Activated naive CD8-positive, alpha-beta T cell treated with anti-CD3 and anti-CD28 coated beads, Interleukin-2, amount 50 U/mL, for 24 hours (primary cell): ENCODE measurements at regions not wholly inside any gene's neighbourhood (a gene's known extent, or its start where the extent isn't known, plus 50 kb on each side); places are given as distances from the start of the nearest gene placed in this dataset.
"Not testable (repeated sequence)": the region's sequence is repeated elsewhere in the genome, so short reads cannot be mapped to it uniquely, and the experiment has no call there.

ENCODE experiments used
- ATAC-seq: fragments of 150-1000 bp; cut with Tn5 transposase; one replicate; pipeline ENCODE4 v1.10.0; 2021
- DNase-seq: peaks from one replicate; pipeline ENCODE4 v3.0.0; 2021
- H3K27ac Mint-ChIP-seq: one replicate; pipeline ENCODE4 v1.8.0; 2021; ENCODE audit warnings: mild to moderate bottlenecking, mixed read lengths
- H3K27me3 Mint-ChIP-seq: one replicate; pipeline ENCODE4 v1.8.0; 2021; ENCODE audit warnings: mixed read lengths
- H3K36me3 Mint-ChIP-seq: one replicate; pipeline ENCODE4 v1.8.0; 2021; ENCODE audit warnings: low read depth, mixed read lengths
- H3K4me1 Mint-ChIP-seq: one replicate; pipeline ENCODE4 v1.8.0; 2021; ENCODE audit warnings: mixed read lengths
- H3K4me3 Mint-ChIP-seq: one replicate; pipeline ENCODE4 v1.8.0; 2021; ENCODE audit warnings: mild to moderate bottlenecking, moderate library complexity, mixed read lengths
- H3K9me3 Mint-ChIP-seq: one replicate; pipeline ENCODE4 v1.8.0; 2021; ENCODE audit warnings: mixed read lengths

- Mint-ChIP-seq H3K27me3 (peaks cover 3% of the 10 kb centered on the region), H3K27ac (no peak overlapping the region), H3K9me3 (peaks cover 11% of the 10 kb centered on the region), H3K4me1 (no peaks in the 10 kb centered on the region), H3K36me3 (peaks cover 2% of the 10 kb centered on the region), H3K4me3 (no peak overlapping the region)
- ATAC-seq (no peak), DNase-seq (no peak)
Measured at GRCh38 chr1:29999595-29999994, 723.8 kb downstream of the MATN1 start.

GRCh38 chr1:29998686-29999085 lies 724.7 kb downstream of the MATN1 start:
- H3K4me3 Mint-ChIP-seq: no peak overlapping the region
- H3K9me3 Mint-ChIP-seq: peaks cover 16% of the 10 kb centered on the region
- H3K27ac Mint-ChIP-seq: no peak overlapping the region
- ATAC-seq: no peak
- no peaks in the 10 kb centered on the region for H3K4me1 Mint-ChIP-seq
- H3K27me3 Mint-ChIP-seq: peaks cover 3% of the 10 kb centered on the region
- peaks cover 2% of the 10 kb centered on the region for H3K36me3 Mint-ChIP-seq
- no peak for DNase-seq

- H3K4me1 Mint-ChIP-seq, H3K27ac Mint-ChIP-seq, H3K36me3 Mint-ChIP-seq, ATAC-seq, H3K27me3 Mint-ChIP-seq, H3K4me3 Mint-ChIP-seq, DNase-seq: not testable (repeated sequence)
- peaks cover 25% of the 10 kb centered on the region for H3K9me3 Mint-ChIP-seq
Measured at GRCh38 chr1:29997818-29998217, 725.6 kb downstream of the MATN1 start.

GRCh38 chr1:29993950-29994349 lies 729.4 kb downstream of the MATN1 start:
- ATAC-seq (no peak), DNase-seq (no peak)
- Mint-ChIP-seq H3K27me3 (no peaks in the 10 kb centered on the region), H3K27ac (no peak overlapping the region), H3K4me1 (no peaks in the 10 kb centered on the region), H3K36me3 (peaks cover 2% of the 10 kb centered on the region), H3K9me3 (peaks cover 29% of the 10 kb centered on the region), H3K4me3 (no peak overlapping the region)

- H3K9me3 Mint-ChIP-seq: peaks cover 29% of the 10 kb centered on the region
- H3K36me3 Mint-ChIP-seq: peaks cover 2% of the 10 kb centered on the region
- H3K27me3 Mint-ChIP-seq: no peaks in the 10 kb centered on the region
- H3K27ac Mint-ChIP-seq: no peak overlapping the region
- H3K4me1 Mint-ChIP-seq: no peaks in the 10 kb centered on the region
- no peak for ATAC-seq
- no peak for DNase-seq
- no peak overlapping the region for H3K4me3 Mint-ChIP-seq
Measured at GRCh38 chr1:29991815-29992214, 731.6 kb downstream of the MATN1 start.

GRCh38 chr1:29991025-29991424 lies 732.4 kb downstream of the MATN1 start:
- H3K27me3 Mint-ChIP-seq: no peaks in the 10 kb centered on the region
- ATAC-seq (no peak), DNase-seq (no peak)
- H3K4me1 Mint-ChIP-seq: no peaks in the 10 kb centered on the region
- peaks cover 24% of the 10 kb centered on the region for H3K9me3 Mint-ChIP-seq
- peaks cover 2% of the 10 kb centered on the region for H3K36me3 Mint-ChIP-seq
- H3K27ac Mint-ChIP-seq: no peak overlapping the region
- H3K4me3 Mint-ChIP-seq: no peak overlapping the region

GRCh38 chr1:29990304-29990703 lies 733.1 kb downstream of the MATN1 start:
- Mint-ChIP-seq H3K9me3 (peaks cover 21% of the 10 kb centered on the region), H3K27ac (no peak overlapping the region), H3K4me1 (no peaks in the 10 kb centered on the region), H3K27me3 (no peaks in the 10 kb centered on the region), H3K4me3 (no peak overlapping the region), H3K36me3 (peaks cover 2% of the 10 kb centered on the region)
- no peak for DNase-seq
- no peak for ATAC-seq

- Mint-ChIP-seq H3K4me1 (no peaks in the 10 kb centered on the region), H3K36me3 (no peaks in the 10 kb centered on the region), H3K9me3 (no peaks in the 10 kb centered on the region), H3K27ac (no peak overlapping the region), H3K4me3 (no peak overlapping the region), H3K27me3 (peaks cover 3% of the 10 kb centered on the region)
- ATAC-seq (no peak), DNase-seq (no peak)
Measured at GRCh38 chr1:29986986-29987385, 736.4 kb downstream of the MATN1 start.

- Mint-ChIP-seq H3K4me1 (no peaks in the 10 kb centered on the region), H3K36me3 (no peaks in the 10 kb centered on the region), H3K27me3 (peaks cover 5% of the 10 kb centered on the region), H3K9me3 (no peaks in the 10 kb centered on the region), H3K27ac (no peak overlapping the region), H3K4me3 (no peak overlapping the region)
- DNase-seq (no peak), ATAC-seq (no peak)
Measured at GRCh38 chr1:29985606-29985945, 737.8 kb downstream of the MATN1 start.

GRCh38 chr1:29984862-29985605 lies 738.4 kb downstream of the MATN1 start:
- DNase-seq: no peak
- no peak overlapping the region for H3K4me3 Mint-ChIP-seq
- peaks cover 6% of the 10 kb centered on the region for H3K27me3 Mint-ChIP-seq
- H3K27ac Mint-ChIP-seq: no peak overlapping the region
- ATAC-seq: no peak
- no peaks in the 10 kb centered on the region for H3K4me1 Mint-ChIP-seq
- H3K9me3 Mint-ChIP-seq: no peaks in the 10 kb centered on the region
- no peaks in the 10 kb centered on the region for H3K36me3 Mint-ChIP-seq

- H3K9me3 Mint-ChIP-seq: no peaks in the 10 kb centered on the region
- ATAC-seq (no peak), DNase-seq (no peak)
- peaks cover 9% of the 10 kb centered on the region for H3K27me3 Mint-ChIP-seq
- H3K4me1 Mint-ChIP-seq: no peaks in the 10 kb centered on the region
- H3K36me3 Mint-ChIP-seq: no peaks in the 10 kb centered on the region
- H3K4me3 Mint-ChIP-seq: no peak overlapping the region
- H3K27ac Mint-ChIP-seq: no peak overlapping the region
Measured at GRCh38 chr1:29984166-29984861, 739.1 kb downstream of the MATN1 start.

GRCh38 chr1:29983321-29983720 lies 740.1 kb downstream of the MATN1 start:
- ATAC-seq (no peak), DNase-seq (no peak)
- H3K27ac Mint-ChIP-seq: no peak overlapping the region
- H3K4me3 Mint-ChIP-seq: no peak overlapping the region
- no peaks in the 10 kb centered on the region for H3K4me1 Mint-ChIP-seq
- peaks cover 9% of the 10 kb centered on the region for H3K27me3 Mint-ChIP-seq
- H3K9me3 Mint-ChIP-seq: peaks cover under 1% of the 10 kb centered on the region
- H3K36me3 Mint-ChIP-seq: no peaks in the 10 kb centered on the region

- H3K27me3 Mint-ChIP-seq: peaks cover 9% of the 10 kb centered on the region
- no peaks in the 10 kb centered on the region for H3K36me3 Mint-ChIP-seq
- no peak for ATAC-seq
- H3K9me3 Mint-ChIP-seq: peaks cover 10% of the 10 kb centered on the region
- no peak overlapping the region for H3K4me3 Mint-ChIP-seq
- no peak overlapping the region for H3K27ac Mint-ChIP-seq
- H3K4me1 Mint-ChIP-seq: no peaks in the 10 kb centered on the region
- DNase-seq: no peak
Measured at GRCh38 chr1:29981586-29982239, 741.7 kb downstream of the MATN1 start.

- DNase-seq (no peak), ATAC-seq (no peak)
- Mint-ChIP-seq H3K4me3 (no peak overlapping the region), H3K4me1 (peaks cover 9% of the 10 kb centered on the region), H3K27me3 (peaks cover 6% of the 10 kb centered on the region), H3K9me3 (peaks cover 20% of the 10 kb centered on the region), H3K36me3 (no peaks in the 10 kb centered on the region), H3K27ac (no peak overlapping the region)
Measured at GRCh38 chr1:29977550-29977949, 741.2 kb downstream of the PTPRU start.

GRCh38 chr1:29975036-29975694 lies 738.8 kb downstream of the PTPRU start:
- Mint-ChIP-seq H3K36me3 (no peaks in the 10 kb centered on the region), H3K27ac (no peak overlapping the region), H3K27me3 (peaks cover 11% of the 10 kb centered on the region), H3K4me3 (no peak overlapping the region), H3K9me3 (peaks cover 20% of the 10 kb centered on the region), H3K4me1 (peaks cover 9% of the 10 kb centered on the region)
- DNase-seq: no peak
- no peak for ATAC-seq
